ENCODE measurements at regions not wholly inside any gene's neighbourhood (a gene's known extent, or its start where the extent isn't known, plus 50 kb on each side); places are given as distances from the start of the nearest gene placed in this dataset.

GRCh38 chr10:6647811-6648526 lies 67.9 kb upstream of the PRKCQ start:
- no peak for DNase-seq (ENCODE audit: low read depth)
- TF ChIP-seq CTCF (IDR thresholded peaks at IDR 0.05; ENCODE audit: control insufficient read depth, insufficient read depth, low read depth, low read length, missing control alignments): peak; percentile 61
- no peak overlapping the region for H3K4me3 ChIP-seq (ENCODE audit: control insufficient read depth, low read depth, low read length)

GRCh38 chr10:6643962-6644361 lies 63.9 kb upstream of the PRKCQ start:
- H3K4me3 ChIP-seq (ENCODE audit: control insufficient read depth, low read depth, low read length): no peak overlapping the region
- TF ChIP-seq CTCF (IDR thresholded peaks at IDR 0.05; ENCODE audit: control insufficient read depth, insufficient read depth, low read depth, low read length, missing control alignments): no peak
- DNase-seq (ENCODE audit: low read depth): no peak

GRCh38 chr10:6642876-6643275 lies 62.8 kb upstream of the PRKCQ start:
- DNase-seq (ENCODE audit: low read depth): no peak
- H3K4me3 ChIP-seq (ENCODE audit: control insufficient read depth, low read depth, low read length): no peak overlapping the region
- no peak for TF ChIP-seq CTCF (IDR thresholded peaks at IDR 0.05; ENCODE audit: control insufficient read depth, insufficient read depth, low read depth, low read length, missing control alignments)

GRCh38 chr10:6640433-6641040 lies 60.5 kb upstream of the PRKCQ start:
- H3K4me3 ChIP-seq (ENCODE audit: control insufficient read depth, low read depth, low read length): no peak overlapping the region
- no peak for TF ChIP-seq CTCF (IDR thresholded peaks at IDR 0.05; ENCODE audit: control insufficient read depth, insufficient read depth, low read depth, low read length, missing control alignments)
- no peak for DNase-seq (ENCODE audit: low read depth)

GRCh38 chr10:6637053-6637452 lies 57.0 kb upstream of the PRKCQ start:
- TF ChIP-seq CTCF (IDR thresholded peaks at IDR 0.05; ENCODE audit: control insufficient read depth, insufficient read depth, low read depth, low read length, missing control alignments): no peak
- no peak overlapping the region for H3K4me3 ChIP-seq (ENCODE audit: control insufficient read depth, low read depth, low read length)
- no peak for DNase-seq (ENCODE audit: low read depth)

GRCh38 chr10:6635784-6636183 lies 55.7 kb upstream of the PRKCQ start:
- no peak for DNase-seq (ENCODE audit: low read depth)
- no peak for TF ChIP-seq CTCF (IDR thresholded peaks at IDR 0.05; ENCODE audit: control insufficient read depth, insufficient read depth, low read depth, low read length, missing control alignments)
- H3K4me3 ChIP-seq (ENCODE audit: control insufficient read depth, low read depth, low read length): no peak overlapping the region

Data from AG09309 (cell line).